ENCODE measurements at regions not wholly inside any gene's neighbourhood (a gene's known extent, or its start where the extent isn't known, plus 50 kb on each side); places are given as distances from the start of the nearest gene placed in this dataset.
"Not testable (repeated sequence)": the region's sequence is repeated elsewhere in the genome, so short reads cannot be mapped to it uniquely, and the experiment has no call there.

GRCh38 chr3:82587174-82587573, 825.7 kb upstream of the GBE1 start:
- H3K9me2 ChIP-seq (replicated peaks; ENCODE audit: insufficient read depth, low read length): no peaks in the 10 kb centered on the region
- H3K79me2 ChIP-seq (ENCODE audit: insufficient read depth, low read length): no peaks in the 10 kb centered on the region
- H3K9ac ChIP-seq (ENCODE audit: low read length): no peak overlapping the region
- H3F3A ChIP-seq (ENCODE audit: insufficient read depth): no peaks in the 10 kb centered on the region
- H3K4me3 ChIP-seq (ENCODE audit: insufficient read depth, low read length, poor library complexity, severe bottlenecking): no peak overlapping the region
- H4K20me1 ChIP-seq (ENCODE audit: low read depth, low read length): no peaks in the 10 kb centered on the region
- H3K36me3 ChIP-seq (ENCODE audit: low read length): no peaks in the 10 kb centered on the region
- no peak overlapping the region for H2AFZ ChIP-seq (ENCODE audit: low read depth, low read length, severe bottlenecking)
- H3K4me2 ChIP-seq (ENCODE audit: low read depth, low read length, poor library complexity, severe bottlenecking): no peak overlapping the region
- TF ChIP-seq CTCF (IDR thresholded peaks at IDR 0.05; ENCODE audit: insufficient read depth, low read length, poor library complexity, severe bottlenecking) (no peak), EZH2phosphoT487 (conservative IDR thresholded peaks at IDR 0.05; ENCODE audit: low read length) (no peak)
- no peaks in the 10 kb centered on the region for H3K27me3 ChIP-seq (ENCODE audit: low read length)
- H3K27ac ChIP-seq (ENCODE audit: low read depth, low read length): no peak overlapping the region
- no peaks in the 10 kb centered on the region for H3K9me3 ChIP-seq (ENCODE audit: insufficient read depth, low read length)

GRCh38 chr3:82586414-82586813, 825.0 kb upstream of the GBE1 start:
- Histone ChIP-seq H3K79me2 (ENCODE audit: insufficient read depth, low read length) (no peaks in the 10 kb centered on the region), H4K20me1 (ENCODE audit: low read depth, low read length) (no peaks in the 10 kb centered on the region), H3K9ac (ENCODE audit: low read length) (no peak overlapping the region), H3F3A (ENCODE audit: insufficient read depth) (no peaks in the 10 kb centered on the region), H3K4me2 (ENCODE audit: low read depth, low read length, poor library complexity, severe bottlenecking) (no peak overlapping the region), H2AFZ (ENCODE audit: low read depth, low read length, severe bottlenecking) (no peak overlapping the region), H3K27me3 (ENCODE audit: low read length) (no peaks in the 10 kb centered on the region), H3K9me2 (replicated peaks; ENCODE audit: insufficient read depth, low read length) (no peaks in the 10 kb centered on the region), H3K4me3 (ENCODE audit: insufficient read depth, low read length, poor library complexity, severe bottlenecking) (no peak overlapping the region), H3K36me3 (ENCODE audit: low read length) (no peaks in the 10 kb centered on the region), H3K9me3 (ENCODE audit: insufficient read depth, low read length) (no peaks in the 10 kb centered on the region), H3K27ac (ENCODE audit: low read depth, low read length) (no peak overlapping the region)
- TF ChIP-seq EZH2phosphoT487 (conservative IDR thresholded peaks at IDR 0.05; ENCODE audit: low read length) (no peak), CTCF (IDR thresholded peaks at IDR 0.05; ENCODE audit: insufficient read depth, low read length, poor library complexity, severe bottlenecking) (no peak)

- not testable (repeated sequence) for H3F3A ChIP-seq (ENCODE audit: insufficient read depth); H3K27ac ChIP-seq (ENCODE audit: low read depth, low read length); H3K9me2 ChIP-seq (replicated peaks; ENCODE audit: insufficient read depth, low read length); H3K4me2 ChIP-seq (ENCODE audit: low read depth, low read length, poor library complexity, severe bottlenecking); H2AFZ ChIP-seq (ENCODE audit: low read depth, low read length, severe bottlenecking); H3K9ac ChIP-seq (ENCODE audit: low read length); H3K4me3 ChIP-seq (ENCODE audit: insufficient read depth, low read length, poor library complexity, severe bottlenecking); H3K9me3 ChIP-seq (ENCODE audit: insufficient read depth, low read length); H3K36me3 ChIP-seq (ENCODE audit: low read length); H3K79me2 ChIP-seq (ENCODE audit: insufficient read depth, low read length); H4K20me1 ChIP-seq (ENCODE audit: low read depth, low read length); H3K27me3 ChIP-seq (ENCODE audit: low read length)
These were observed 824.6 kb upstream of the GBE1 start for GRCh38 chr3:82586002-82586401.

- not testable (repeated sequence) for H3K27ac ChIP-seq (ENCODE audit: low read depth, low read length); H3K79me2 ChIP-seq (ENCODE audit: insufficient read depth, low read length); H3K36me3 ChIP-seq (ENCODE audit: low read length); H2AFZ ChIP-seq (ENCODE audit: low read depth, low read length, severe bottlenecking); H3K4me2 ChIP-seq (ENCODE audit: low read depth, low read length, poor library complexity, severe bottlenecking); H3F3A ChIP-seq (ENCODE audit: insufficient read depth); H3K27me3 ChIP-seq (ENCODE audit: low read length); H4K20me1 ChIP-seq (ENCODE audit: low read depth, low read length); H3K9ac ChIP-seq (ENCODE audit: low read length); H3K9me2 ChIP-seq (replicated peaks; ENCODE audit: insufficient read depth, low read length); H3K4me3 ChIP-seq (ENCODE audit: insufficient read depth, low read length, poor library complexity, severe bottlenecking); H3K9me3 ChIP-seq (ENCODE audit: insufficient read depth, low read length)
These were observed 824.1 kb upstream of the GBE1 start for GRCh38 chr3:82585591-82585990.

GRCh38 chr3:82584861-82585260, 823.4 kb upstream of the GBE1 start:
- H3K27me3 ChIP-seq (ENCODE audit: low read length); H4K20me1 ChIP-seq (ENCODE audit: low read depth, low read length); H3K4me2 ChIP-seq (ENCODE audit: low read depth, low read length, poor library complexity, severe bottlenecking): not testable (repeated sequence)

GRCh38 chr3:82584415-82584814, 823.0 kb upstream of the GBE1 start:
- H3F3A ChIP-seq (ENCODE audit: insufficient read depth); H3K4me3 ChIP-seq (ENCODE audit: insufficient read depth, low read length, poor library complexity, severe bottlenecking); H2AFZ ChIP-seq (ENCODE audit: low read depth, low read length, severe bottlenecking); H3K79me2 ChIP-seq (ENCODE audit: insufficient read depth, low read length); H3K27me3 ChIP-seq (ENCODE audit: low read length); H3K27ac ChIP-seq (ENCODE audit: low read depth, low read length); H3K9ac ChIP-seq (ENCODE audit: low read length); H3K36me3 ChIP-seq (ENCODE audit: low read length); H3K9me3 ChIP-seq (ENCODE audit: insufficient read depth, low read length); H3K9me2 ChIP-seq (replicated peaks; ENCODE audit: insufficient read depth, low read length); H4K20me1 ChIP-seq (ENCODE audit: low read depth, low read length); H3K4me2 ChIP-seq (ENCODE audit: low read depth, low read length, poor library complexity, severe bottlenecking): not testable (repeated sequence)

More at GRCh38 chr3:82584861-82585260, 823.4 kb upstream of the GBE1 start:
- H3K9me3 ChIP-seq (ENCODE audit: insufficient read depth, low read length); H3K27ac ChIP-seq (ENCODE audit: low read depth, low read length); H2AFZ ChIP-seq (ENCODE audit: low read depth, low read length, severe bottlenecking); H3F3A ChIP-seq (ENCODE audit: insufficient read depth); H3K9me2 ChIP-seq (replicated peaks; ENCODE audit: insufficient read depth, low read length); H3K9ac ChIP-seq (ENCODE audit: low read length); H3K4me3 ChIP-seq (ENCODE audit: insufficient read depth, low read length, poor library complexity, severe bottlenecking); H3K36me3 ChIP-seq (ENCODE audit: low read length); H3K79me2 ChIP-seq (ENCODE audit: insufficient read depth, low read length): not testable (repeated sequence)

Measured in SU-DHL-6 (cell line).